ENCODE measurements at regions not wholly inside any gene's neighbourhood (a gene's known extent, or its start where the extent isn't known, plus 50 kb on each side); places are given as distances from the start of the nearest gene placed in this dataset.

DNA sequence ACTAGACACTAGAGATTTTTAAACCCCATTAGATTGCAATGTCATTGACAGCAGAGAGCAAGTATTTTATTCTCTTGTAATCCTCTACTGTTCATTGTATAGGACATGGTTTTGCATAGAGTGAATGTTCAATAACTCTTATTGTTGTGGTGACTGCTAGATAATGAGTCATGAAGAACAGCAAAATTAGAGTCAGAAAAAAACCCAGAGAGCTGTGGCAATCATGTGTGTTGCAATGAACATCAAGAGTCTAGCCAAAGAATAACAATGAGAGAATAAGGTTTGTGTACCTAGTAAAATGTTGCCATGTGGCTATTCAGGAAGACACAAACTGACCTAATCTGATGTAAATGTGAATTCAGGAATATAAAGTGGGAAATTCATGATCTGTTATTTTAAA is 684.0 kb downstream of the DSC3 start:
- no peak overlapping the region for H3K4me2 ChIP-seq
- CTCF ChIA-PET, result interaction anchor here (0.5 kb wide), 1 partner anchor 1793 kb away, joined by 3 read pairs; no protein-coding TSS in a partner anchor
- TF ChIP-seq EP300 (IDR thresholded peaks at IDR 0.05) (no peak), HOXA7 (CRISPR knock-in tag; IDR thresholded peaks at IDR 0.05) (no peak), REST (IDR thresholded peaks at IDR 0.05) (no peak), POLR2AphosphoS2 (conservative IDR thresholded peaks at IDR 0.05; ENCODE audit: low read length) (no peak), NR3C1 (IDR thresholded peaks at IDR 0.05) (no peak), JUN (IDR thresholded peaks at IDR 0.05) (no peak), EHF (CRISPR knock-in tag; IDR thresholded peaks at IDR 0.05) (no peak), KDM5A (IDR thresholded peaks at IDR 0.05) (no peak)
- no peak for FAIRE-seq
- H3K9me3 ChIP-seq, result no peaks in the 10 kb centered on the region
- H3K4me3 ChIP-seq, result no peak overlapping the region
- DNase-seq (ENCODE audit: low read depth in 1 of 2, low spot score in 1 of 2), result no peak
- no peak overlapping the region for H3K27ac ChIP-seq
- ATAC-seq, result no peak
- POLR2A ChIA-PET, result no interaction called here
- no peaks in the 10 kb centered on the region for H3K4me1 ChIP-seq

- Histone ChIP-seq H3K27ac (no peak overlapping the region), H3K9me3 (no peaks in the 10 kb centered on the region), H3K4me3 (no peak overlapping the region), H3K4me2 (no peak overlapping the region), H3K4me1 (no peaks in the 10 kb centered on the region)
- DNase-seq (ENCODE audit: low read depth in 1 of 2, low spot score in 1 of 2) (no peak), FAIRE-seq (no peak), ATAC-seq (no peak)
- 30% methylated on average over 4 of the region's 20 CpGs for WGBS (ENCODE audit: missing lambda C conversion rate)
- ChIA-PET POLR2A (no interaction called here), CTCF (no interaction called here)
- no peak for TF ChIP-seq HOXA7 (CRISPR knock-in tag; IDR thresholded peaks at IDR 0.05)
- TF ChIP-seq ZC3H11A (IDR thresholded peaks at IDR 0.05), result no peak
- no peak for TF ChIP-seq HES2 (IDR thresholded peaks at IDR 0.05)
- no peak for TF ChIP-seq FOSL2 (IDR thresholded peaks at IDR 0.05)
- no peak for TF ChIP-seq FOSL2 (CRISPR knock-in tag; IDR thresholded peaks at IDR 0.05)
- no peak for TF ChIP-seq RFX5 (IDR thresholded peaks at IDR 0.05)
- TF ChIP-seq ZFP36 (IDR thresholded peaks at IDR 0.05; ENCODE audit: borderline replicate concordance, partially characterized antibody), result no peak
- no peak for TF ChIP-seq RNF2 (IDR thresholded peaks at IDR 0.05; ENCODE audit: borderline replicate concordance, low read depth)
- TF ChIP-seq, protein P1, sequence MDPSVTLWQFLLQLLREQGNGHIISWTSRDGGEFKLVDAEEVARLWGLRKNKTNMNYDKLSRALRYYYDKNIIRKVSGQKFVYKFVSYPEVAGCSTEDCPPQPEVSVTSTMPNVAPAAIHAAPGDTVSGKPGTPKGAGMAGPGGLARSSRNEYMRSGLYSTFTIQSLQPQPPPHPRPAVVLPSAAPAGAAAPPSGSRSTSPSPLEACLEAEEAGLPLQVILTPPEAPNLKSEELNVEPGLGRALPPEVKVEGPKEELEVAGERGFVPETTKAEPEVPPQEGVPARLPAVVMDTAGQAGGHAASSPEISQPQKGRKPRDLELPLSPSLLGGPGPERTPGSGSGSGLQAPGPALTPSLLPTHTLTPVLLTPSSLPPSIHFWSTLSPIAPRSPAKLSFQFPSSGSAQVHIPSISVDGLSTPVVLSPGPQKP (IDR thresholded peaks at IDR 0.05; ENCODE audit: low read depth, low read length), result no peak
- no peak for TF ChIP-seq TP53 (CRISPR knock-in tag; IDR thresholded peaks at IDR 0.05)
- TF ChIP-seq, protein P2, sequence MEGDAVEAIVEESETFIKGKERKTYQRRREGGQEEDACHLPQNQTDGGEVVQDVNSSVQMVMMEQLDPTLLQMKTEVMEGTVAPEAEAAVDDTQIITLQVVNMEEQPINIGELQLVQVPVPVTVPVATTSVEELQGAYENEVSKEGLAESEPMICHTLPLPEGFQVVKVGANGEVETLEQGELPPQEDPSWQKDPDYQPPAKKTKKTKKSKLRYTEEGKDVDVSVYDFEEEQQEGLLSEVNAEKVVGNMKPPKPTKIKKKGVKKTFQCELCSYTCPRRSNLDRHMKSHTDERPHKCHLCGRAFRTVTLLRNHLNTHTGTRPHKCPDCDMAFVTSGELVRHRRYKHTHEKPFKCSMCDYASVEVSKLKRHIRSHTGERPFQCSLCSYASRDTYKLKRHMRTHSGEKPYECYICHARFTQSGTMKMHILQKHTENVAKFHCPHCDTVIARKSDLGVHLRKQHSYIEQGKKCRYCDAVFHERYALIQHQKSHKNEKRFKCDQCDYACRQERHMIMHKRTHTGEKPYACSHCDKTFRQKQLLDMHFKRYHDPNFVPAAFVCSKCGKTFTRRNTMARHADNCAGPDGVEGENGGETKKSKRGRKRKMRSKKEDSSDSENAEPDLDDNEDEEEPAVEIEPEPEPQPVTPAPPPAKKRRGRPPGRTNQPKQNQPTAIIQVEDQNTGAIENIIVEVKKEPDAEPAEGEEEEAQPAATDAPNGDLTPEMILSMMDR (IDR thresholded peaks at IDR 0.05), result no peak
- TF ChIP-seq TFCP2L1 (CRISPR knock-in tag; IDR thresholded peaks at IDR 0.05), result no peak
- no peak for TF ChIP-seq RCOR1 (IDR thresholded peaks at IDR 0.05; ENCODE audit: low read depth, low read length)
- no peak for TF ChIP-seq JUN (IDR thresholded peaks at IDR 0.05)
These were observed 689.9 kb downstream of the DSC3 start for GRCh38 chr18:30352551-30353168.
